ENCODE measurements at regions not wholly inside any gene's neighbourhood (a gene's known extent, or its start where the extent isn't known, plus 50 kb on each side); places are given as distances from the start of the nearest gene placed in this dataset.
"Not testable (repeated sequence)": the region's sequence is repeated elsewhere in the genome, so short reads cannot be mapped to it uniquely, and the experiment has no call there.

GRCh38 chr7:34207810-34208209 lies 302.5 kb downstream of the BMPER start:
- DNase-seq: no peak

DNA sequence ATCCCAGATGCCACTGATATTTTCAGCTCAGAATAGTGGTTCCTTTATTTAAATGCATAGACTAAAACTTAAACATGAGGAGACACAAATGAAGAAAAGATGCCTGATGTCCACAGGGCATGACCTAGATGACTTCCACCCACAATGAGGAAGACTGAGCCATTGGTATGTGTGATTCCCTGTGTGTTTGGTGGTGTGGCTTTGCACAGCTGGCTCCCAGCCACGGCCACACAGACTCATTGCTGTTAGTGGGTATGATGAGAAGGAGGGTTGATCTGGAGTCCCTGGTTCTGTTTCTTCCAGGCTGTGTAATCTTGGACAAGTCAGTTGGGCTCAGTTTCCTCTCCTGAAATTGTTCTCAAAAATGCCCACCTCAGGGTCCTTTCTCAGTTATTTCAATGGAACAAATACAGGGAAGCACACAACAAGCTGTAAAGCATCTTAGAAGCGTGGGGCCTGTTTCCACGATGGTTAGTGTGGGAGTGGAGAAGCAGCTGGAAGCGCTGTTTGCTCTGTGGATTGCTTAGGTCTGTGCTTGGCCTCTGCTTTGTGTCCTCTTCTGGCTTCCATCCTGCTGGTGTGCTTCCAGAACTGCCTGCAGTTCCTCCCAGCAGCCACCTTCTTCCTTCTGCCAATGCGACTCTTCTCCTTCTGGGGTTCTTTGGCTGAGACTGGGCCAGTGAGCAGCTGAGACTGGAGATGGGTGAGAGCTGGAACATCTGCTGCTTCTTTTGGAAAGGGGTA lies 303.7 kb downstream of the BMPER start:
- DNase-seq: no peak

GRCh38 chr7:34211018-34211417 lies 305.7 kb downstream of the BMPER start:
- no peak for DNase-seq

DNA sequence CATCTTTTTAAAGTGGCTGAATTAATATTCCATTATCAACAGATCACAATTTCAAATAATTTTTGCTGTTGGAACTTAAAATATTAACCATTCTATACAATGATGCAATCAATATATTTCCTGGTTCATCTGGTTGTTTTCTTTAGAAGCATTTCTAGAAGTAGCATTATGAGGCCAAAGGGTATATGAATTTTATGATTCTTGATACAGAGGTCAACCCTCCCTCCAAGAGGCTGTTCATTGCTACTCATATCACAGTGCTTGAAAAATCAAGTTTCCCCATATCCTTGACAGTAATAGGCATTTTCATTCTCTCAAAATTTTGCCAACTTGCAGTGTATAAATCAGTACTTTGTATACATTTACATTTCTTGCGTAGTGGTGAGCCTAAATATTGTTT lies 312.6 kb downstream of the BMPER start:
- no peak for DNase-seq

DNA sequence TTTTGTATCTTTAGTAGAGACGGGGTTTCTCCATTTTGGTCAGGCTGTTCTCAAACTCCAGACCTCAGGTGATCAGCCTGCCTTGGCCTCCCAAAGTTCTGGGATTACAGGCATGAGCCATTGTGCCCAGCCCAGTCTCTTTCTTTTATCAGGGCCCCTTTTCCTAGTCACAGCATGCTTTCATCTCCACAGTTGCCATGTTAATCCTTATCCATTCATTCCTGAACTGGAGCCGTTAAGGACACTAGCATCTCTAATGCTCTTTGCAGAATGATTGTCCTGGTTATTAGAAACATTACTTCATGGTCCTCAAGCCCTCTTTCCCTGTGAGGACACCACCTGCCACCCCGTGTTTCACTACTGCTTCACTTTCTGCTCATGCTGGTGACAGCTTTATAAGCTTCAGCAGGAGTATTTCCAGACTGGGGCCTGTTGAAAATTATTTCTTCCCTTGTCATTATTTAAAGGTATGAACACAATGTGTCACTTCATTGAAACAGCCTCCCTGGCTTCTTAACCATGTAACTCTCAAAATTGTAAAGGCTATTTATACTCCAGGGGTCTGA lies 313.9 kb downstream of the BMPER start:
- no peak for DNase-seq

DNA sequence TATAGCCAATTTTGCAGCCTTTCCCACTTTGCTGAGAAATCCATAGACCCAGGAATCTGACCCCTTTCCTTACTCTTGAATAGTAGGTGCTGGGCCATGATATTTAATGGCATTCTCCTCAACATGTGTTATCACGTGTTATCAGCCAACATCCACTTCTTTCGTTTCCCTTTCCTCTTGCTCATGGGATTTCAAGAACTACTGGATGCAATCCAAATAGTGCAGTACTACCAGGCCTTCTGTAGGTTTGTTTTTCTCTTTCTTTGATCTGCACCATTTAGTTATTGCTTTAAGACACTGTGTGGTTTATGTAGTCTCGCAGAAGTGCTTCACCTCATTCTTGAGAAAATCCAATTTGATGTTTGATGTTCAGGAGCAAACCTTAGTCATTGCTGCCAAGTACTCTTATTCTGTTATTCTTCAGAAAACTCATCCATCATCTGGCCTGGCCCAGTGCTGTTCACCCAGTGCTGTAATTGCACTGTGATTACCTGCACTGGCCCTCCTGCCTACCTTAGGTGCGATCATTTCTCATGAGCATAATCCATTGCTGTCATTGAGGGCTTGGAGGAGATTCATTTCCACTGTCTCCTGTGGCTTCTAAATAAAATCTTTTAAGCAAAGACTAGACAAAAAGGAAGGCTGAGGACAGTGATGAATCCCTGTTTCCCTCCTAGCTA lies 315.3 kb downstream of the BMPER start:
- no peak for DNase-seq

GRCh38 chr7:34222316-34222715 lies 317.0 kb downstream of the BMPER start:
- DNase-seq: no peak

GRCh38 chr7:34222722-34223121 lies 317.4 kb downstream of the BMPER start:
- DNase-seq: no peak

- no peak for DNase-seq
Measured at GRCh38 chr7:34224281-34224680, 318.9 kb downstream of the BMPER start.

GRCh38 chr7:34225193-34225592 lies 319.9 kb downstream of the BMPER start:
- DNase-seq: no peak

DNA sequence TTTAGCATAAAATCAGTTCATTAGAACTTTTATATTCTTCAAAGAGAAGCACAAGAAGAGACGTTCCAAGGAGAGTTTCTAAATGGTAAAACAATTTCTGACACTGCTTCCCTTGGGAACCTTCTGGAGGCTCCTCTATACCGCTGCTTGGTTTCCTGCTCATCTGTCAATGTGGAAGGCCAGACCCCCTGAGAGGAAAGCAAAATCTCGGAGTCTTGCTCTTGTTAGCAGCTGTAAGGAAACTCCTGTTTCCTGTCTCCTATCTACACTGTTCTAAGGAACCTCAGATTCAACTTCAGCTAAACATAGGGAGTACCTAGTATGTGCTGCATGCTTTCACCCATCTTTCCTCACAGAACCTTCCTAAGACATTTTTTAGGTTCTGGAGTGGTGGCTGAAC lies 322.2 kb downstream of the BMPER start:
- DNase-seq: no peak

DNA sequence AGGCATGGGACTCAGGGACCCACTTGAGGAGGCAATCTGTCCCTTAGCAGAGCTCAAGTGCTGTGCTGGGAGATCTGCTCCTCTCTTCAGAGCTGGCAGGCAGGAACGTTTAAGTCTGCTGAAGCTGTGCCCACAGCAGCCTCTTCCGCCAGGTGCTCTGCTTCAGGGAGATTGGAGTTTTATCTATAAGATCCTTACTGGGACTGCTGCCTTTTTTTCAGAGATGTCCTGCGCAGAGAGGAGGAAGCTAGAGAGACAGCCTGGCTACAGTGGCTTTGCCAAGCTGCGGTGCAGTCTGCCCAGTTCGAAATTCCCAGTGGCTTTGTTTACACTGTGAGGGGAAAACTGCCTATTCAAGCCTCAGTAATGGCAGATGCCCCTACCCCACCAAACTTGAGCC lies 329.8 kb downstream of the BMPER start:
- not testable (repeated sequence) for DNase-seq

- DNase-seq: no peak
Measured at GRCh38 chr7:34236057-34236456, 330.7 kb downstream of the BMPER start.

GRCh38 chr7:34236839-34237492 lies 331.6 kb downstream of the BMPER start:
- DNase-seq: no peak

- no peak for DNase-seq
Measured at GRCh38 chr7:34237493-34237849, 332.1 kb downstream of the BMPER start.

DNA sequence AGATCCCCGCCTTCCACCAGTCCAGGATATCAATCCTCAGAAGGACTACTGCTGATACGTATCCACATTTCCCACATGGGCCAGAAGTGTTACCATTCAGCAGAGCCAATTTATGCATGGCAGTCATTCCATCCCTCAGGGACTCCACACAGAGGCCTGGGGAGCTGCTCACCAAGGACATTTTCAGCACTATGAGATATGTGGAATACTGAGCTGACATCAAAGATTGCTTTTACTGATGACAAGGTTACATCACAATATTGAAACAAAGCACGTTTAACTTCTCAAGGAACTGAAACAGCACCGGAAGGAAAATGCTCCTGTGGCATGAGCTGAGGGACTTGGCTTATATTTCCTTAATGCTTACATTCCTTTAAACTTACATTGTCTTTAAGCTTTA lies 335.1 kb downstream of the BMPER start:
- DNase-seq: no peak

- DNase-seq: no peak
Measured at GRCh38 chr7:34242391-34242790, 337.1 kb downstream of the BMPER start.

GRCh38 chr7:34245246-34245645 lies 339.9 kb downstream of the BMPER start:
- DNase-seq: no peak

DNA sequence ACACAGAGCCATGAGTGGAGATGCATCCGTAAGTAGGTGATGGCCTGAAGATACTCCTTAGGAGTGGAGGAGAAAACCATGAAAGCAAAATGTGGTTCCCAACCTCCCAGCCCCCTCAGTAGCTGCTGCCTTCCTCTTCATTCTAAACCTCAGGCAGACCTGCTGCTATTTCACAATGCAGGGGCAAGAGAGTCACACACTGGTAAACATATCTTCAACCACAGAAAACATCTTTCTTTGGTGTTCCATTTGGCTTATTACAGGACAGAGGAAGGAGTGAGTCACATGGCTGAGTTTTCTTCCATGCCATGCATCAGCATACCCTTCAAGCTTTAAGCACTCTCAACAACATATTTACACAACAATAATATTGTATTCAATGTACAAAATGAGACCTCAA lies 342.1 kb downstream of the BMPER start:
- DNase-seq: no peak

DNA sequence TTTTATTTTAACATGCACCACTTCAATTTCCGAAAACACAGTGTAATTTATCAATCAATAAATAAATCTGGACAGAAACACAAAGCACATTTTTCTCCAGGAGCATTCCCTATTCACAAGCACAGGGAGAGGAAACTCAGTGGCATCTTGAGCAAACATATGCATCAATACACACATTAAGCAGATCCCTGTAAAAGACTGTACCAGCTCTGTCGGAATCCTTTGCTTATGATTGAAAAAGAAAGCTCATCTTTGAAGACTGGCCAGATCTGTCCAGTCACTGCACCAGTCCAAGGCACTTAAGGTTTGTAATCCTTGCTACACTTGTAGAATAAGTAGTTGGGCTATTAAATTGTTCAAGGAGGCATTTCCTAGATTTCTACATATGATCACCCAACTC lies 343.9 kb downstream of the BMPER start:
- DNase-seq: no peak

DNA sequence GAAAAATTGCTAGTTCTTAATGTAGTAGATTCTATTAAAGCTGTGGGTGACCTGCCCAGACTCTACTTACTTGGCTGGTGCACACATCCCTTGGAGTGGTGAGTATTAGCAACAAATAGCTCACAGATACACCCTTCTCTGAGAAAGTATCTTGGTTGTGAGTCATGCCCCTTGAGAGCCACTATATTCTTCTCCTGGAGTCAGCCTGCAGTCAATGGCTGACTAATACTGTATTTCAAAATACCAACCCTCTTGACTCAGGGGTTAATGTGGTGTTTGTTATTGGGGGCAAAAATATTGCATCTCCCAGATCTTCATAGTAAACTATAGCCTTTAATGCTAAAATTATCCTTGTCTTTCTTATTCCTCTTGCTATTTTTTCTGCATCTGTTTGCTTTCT lies 354.9 kb downstream of the BMPER start:
- no peak for DNase-seq

DNA sequence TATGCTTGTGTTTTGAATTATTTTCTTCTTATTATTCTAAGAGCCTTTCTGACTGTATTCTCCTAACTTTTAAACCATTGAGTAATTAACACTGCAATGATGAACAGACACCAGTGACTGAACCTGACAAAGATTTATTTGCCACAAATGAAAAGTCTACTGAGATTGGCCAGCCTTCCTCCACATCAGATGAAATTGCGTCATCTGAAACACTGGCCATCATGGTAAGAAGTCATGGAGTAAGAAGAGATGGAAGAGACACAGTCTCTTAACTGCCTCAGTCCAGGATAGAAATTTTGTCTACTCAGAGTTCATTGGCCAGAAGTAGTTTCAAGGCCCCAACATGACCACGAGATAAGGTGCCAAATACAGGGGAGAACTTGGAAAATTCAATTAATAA lies 357.8 kb downstream of the BMPER start:
- DNase-seq: no peak

- no peak for DNase-seq
Measured at GRCh38 chr7:34269084-34269483, 363.7 kb downstream of the BMPER start.

- DNase-seq: no peak
Measured at GRCh38 chr7:34275624-34276023, 370.3 kb downstream of the BMPER start.

All from activated CD4-positive, alpha-beta T cell treated with anti-CD3 and anti-CD28 coated beads, Interleukin-2, amount 50 U/mL, for 4 hours (primary cell).